ENCODE measurements at regions not wholly inside any gene's neighbourhood (a gene's known extent, or its start where the extent isn't known, plus 50 kb on each side); places are given as distances from the start of the nearest gene placed in this dataset.

DNA sequence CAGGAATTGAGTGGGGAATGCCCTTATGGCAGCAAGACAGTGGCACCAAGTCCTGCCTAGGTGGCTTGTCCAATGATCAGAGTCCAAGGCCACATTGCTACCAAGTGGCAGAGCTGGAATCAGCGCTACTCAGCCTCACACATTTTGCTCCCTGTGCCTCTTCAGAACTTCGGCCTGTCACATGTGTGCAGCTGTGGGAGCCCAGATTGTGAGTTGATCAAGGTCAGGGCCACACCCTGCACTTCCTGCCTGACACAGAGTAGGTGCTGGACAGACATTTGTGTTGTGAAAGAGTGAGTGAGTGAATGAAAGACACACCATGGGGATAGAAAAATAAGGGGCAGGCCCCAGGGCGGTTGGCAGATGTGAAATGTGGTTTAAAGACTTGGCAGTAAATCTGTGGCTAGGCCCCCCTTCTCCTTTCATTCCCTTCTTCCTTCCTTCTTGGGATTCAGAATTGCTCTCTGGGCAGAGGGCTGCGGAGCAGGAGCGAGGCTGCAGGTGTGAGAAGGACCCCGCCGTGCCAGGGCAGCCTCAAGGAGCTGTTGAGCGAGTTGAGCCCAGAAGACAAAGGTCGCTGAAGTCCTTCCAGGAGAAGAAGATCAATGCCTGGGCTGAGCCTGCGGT, 83.5 kb downstream of the SLC25A47 start:
- TF ChIP-seq, protein P1, sequence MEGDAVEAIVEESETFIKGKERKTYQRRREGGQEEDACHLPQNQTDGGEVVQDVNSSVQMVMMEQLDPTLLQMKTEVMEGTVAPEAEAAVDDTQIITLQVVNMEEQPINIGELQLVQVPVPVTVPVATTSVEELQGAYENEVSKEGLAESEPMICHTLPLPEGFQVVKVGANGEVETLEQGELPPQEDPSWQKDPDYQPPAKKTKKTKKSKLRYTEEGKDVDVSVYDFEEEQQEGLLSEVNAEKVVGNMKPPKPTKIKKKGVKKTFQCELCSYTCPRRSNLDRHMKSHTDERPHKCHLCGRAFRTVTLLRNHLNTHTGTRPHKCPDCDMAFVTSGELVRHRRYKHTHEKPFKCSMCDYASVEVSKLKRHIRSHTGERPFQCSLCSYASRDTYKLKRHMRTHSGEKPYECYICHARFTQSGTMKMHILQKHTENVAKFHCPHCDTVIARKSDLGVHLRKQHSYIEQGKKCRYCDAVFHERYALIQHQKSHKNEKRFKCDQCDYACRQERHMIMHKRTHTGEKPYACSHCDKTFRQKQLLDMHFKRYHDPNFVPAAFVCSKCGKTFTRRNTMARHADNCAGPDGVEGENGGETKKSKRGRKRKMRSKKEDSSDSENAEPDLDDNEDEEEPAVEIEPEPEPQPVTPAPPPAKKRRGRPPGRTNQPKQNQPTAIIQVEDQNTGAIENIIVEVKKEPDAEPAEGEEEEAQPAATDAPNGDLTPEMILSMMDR (IDR thresholded peaks at IDR 0.05), result no peak
- no peak for TF ChIP-seq POLR2A (IDR thresholded peaks at IDR 0.05)

All from uterus (tissue), 2 donors.